WERI-Rb-1 (cell line): ENCODE measurements at regions not wholly inside any gene's neighbourhood (a gene's known extent, or its start where the extent isn't known, plus 50 kb on each side); places are given as distances from the start of the nearest gene placed in this dataset.
A peak's percentile ranks its signal among the peaks of the same experiment; 100 is the strongest.
"Not testable (repeated sequence)": the region's sequence is repeated elsewhere in the genome, so short reads cannot be mapped to it uniquely, and the experiment has no call there.

ENCODE experiments used
- DNase-seq: peaks from one replicate; pipeline ENCODE4 v3.0.0-alpha.2; 2020
- H3K27ac ChIP-seq: fragments of 250-450 bp; sonication (Bioruptor Pico); 2 replicates; pipeline ENCODE4 v1.5.1; 2020; ENCODE audit warnings: mild to moderate bottlenecking, moderate library complexity
- H3K27me3 ChIP-seq: fragments of 250-450 bp; sonication (Bioruptor Pico); 2 replicates; pipeline ENCODE4 v1.5.1; 2021; ENCODE audit warnings: mild to moderate bottlenecking, low read depth, moderate library complexity; ENCODE audit not compliant: insufficient read depth, severe bottlenecking
- H3K36me3 ChIP-seq: fragments of 250-450 bp; sonication (Bioruptor Pico); 2 replicates; pipeline ENCODE4 v1.5.1; 2020; ENCODE audit warnings: mild to moderate bottlenecking, moderate library complexity
- H3K4me3 ChIP-seq: 2 replicates; pipeline ENCODE4 v1.5.1; 2011; ENCODE audit warnings: low read depth, mild to moderate bottlenecking, control low read depth, low read length
- H3K9me3 ChIP-seq: fragments of 250-450 bp; sonication (Bioruptor Pico); 2 replicates; pipeline ENCODE4 v1.5.1; 2021; ENCODE audit warnings: mild to moderate bottlenecking, moderate library complexity; ENCODE audit not compliant: severe bottlenecking
- TF ChIP-seq, protein P1 (sequence below): IDR thresholded peaks from 2 replicates; pipeline ENCODE4 v1.5.1; 2011; ENCODE audit warnings: low read depth, mild to moderate bottlenecking, control low read depth, inconsistent platforms, low read length

DNA sequence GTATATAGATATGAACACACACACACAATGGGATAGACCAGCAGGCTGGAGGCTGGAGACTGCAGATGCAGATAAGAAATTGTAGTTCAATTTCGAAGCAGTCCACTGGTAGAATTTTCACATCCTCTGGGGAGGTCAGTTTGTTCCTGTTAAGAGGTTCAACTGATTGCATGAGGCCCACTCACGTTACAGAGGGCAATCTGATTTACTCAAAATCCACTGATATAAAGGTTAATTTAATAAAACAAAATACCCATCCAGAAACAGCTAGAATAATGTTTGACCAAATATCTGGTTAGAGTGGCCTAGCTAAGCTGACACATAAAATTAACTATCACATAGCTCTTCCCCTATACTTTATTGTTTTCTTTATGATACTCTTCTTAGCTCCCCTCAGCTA is 162.9 kb upstream of the SMIM30 start:
- no peak overlapping the region for H3K4me3 ChIP-seq
- no peak for DNase-seq
- no peaks in the 10 kb centered on the region for H3K27me3 ChIP-seq
- no peaks in the 10 kb centered on the region for H3K36me3 ChIP-seq
- H3K9me3 ChIP-seq, result no peaks in the 10 kb centered on the region
- no peak overlapping the region for H3K27ac ChIP-seq
- TF ChIP-seq, protein P1, sequence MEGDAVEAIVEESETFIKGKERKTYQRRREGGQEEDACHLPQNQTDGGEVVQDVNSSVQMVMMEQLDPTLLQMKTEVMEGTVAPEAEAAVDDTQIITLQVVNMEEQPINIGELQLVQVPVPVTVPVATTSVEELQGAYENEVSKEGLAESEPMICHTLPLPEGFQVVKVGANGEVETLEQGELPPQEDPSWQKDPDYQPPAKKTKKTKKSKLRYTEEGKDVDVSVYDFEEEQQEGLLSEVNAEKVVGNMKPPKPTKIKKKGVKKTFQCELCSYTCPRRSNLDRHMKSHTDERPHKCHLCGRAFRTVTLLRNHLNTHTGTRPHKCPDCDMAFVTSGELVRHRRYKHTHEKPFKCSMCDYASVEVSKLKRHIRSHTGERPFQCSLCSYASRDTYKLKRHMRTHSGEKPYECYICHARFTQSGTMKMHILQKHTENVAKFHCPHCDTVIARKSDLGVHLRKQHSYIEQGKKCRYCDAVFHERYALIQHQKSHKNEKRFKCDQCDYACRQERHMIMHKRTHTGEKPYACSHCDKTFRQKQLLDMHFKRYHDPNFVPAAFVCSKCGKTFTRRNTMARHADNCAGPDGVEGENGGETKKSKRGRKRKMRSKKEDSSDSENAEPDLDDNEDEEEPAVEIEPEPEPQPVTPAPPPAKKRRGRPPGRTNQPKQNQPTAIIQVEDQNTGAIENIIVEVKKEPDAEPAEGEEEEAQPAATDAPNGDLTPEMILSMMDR, result no peak

DNA sequence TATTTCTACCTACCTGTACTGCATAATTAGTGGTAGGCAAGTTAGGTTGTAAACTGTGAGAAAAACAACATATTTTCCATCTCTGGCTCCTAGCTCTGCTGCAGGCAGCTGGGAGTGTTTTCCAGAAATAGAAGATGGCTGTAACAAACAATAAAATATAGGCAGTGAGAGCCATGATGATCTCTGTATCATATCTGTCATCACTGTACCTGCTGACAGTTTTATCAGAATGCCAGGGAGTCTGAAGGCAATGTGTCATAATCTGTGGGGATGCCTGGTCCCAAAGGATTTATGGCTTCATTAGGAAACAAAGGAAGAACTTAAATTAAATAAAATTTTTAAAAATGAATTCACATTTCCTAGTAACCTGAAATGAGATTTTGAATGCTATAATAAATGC is 160.9 kb upstream of the SMIM30 start:
- TF ChIP-seq, protein P1, result no peak
- Histone ChIP-seq H3K9me3 (no peaks in the 10 kb centered on the region), H3K27me3 (no peaks in the 10 kb centered on the region), H3K27ac (no peak overlapping the region), H3K36me3 (no peaks in the 10 kb centered on the region), H3K4me3 (no peak overlapping the region)
- no peak for DNase-seq

DNA sequence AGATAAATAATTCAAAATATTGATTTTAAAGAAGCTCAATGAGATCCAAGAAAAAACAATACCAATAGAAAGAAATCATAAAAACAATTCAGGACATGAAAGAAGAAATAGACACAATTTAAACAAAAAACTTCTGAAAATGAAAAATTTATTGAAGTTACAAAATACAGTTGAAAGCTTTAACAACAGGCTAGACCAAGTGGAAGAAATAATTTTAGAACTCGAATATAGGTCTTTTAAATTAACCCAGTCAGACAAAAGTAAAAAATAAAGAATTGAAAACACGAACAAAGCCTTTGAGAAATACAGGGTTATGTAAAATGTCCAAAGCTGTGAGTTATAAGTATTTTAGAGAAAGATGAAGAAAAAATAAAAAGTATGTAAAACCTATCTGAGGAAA is 152.4 kb upstream of the SMIM30 start:
- Histone ChIP-seq H3K4me3 (no peak overlapping the region), H3K9me3 (peaks cover 7% of the 10 kb centered on the region), H3K27me3 (no peaks in the 10 kb centered on the region), H3K27ac (no peak overlapping the region), H3K36me3 (no peaks in the 10 kb centered on the region)
- no peak for DNase-seq
- TF ChIP-seq, protein P1, result no peak

DNA sequence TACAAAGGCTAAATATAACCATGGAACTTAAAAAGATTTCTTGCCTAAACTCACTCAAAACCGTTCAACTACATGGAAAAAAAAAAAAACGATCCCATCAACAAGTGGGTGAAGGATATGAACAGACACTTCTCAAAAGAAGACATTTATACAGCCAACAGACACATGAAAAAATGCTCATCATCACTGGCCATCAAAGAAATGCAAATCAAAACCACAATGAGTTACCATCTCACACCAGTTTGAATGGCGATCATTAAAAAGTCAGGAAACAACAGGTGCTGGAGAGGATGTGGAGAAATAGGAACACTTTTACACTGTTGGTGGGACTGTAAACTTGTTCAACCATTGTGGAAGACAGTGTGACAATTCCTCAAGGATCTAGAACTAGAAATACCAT is 151.2 kb upstream of the SMIM30 start:
- H3K9me3 ChIP-seq, H3K4me3 ChIP-seq, H3K27ac ChIP-seq, H3K27me3 ChIP-seq, DNase-seq, H3K36me3 ChIP-seq: not testable (repeated sequence)

DNA sequence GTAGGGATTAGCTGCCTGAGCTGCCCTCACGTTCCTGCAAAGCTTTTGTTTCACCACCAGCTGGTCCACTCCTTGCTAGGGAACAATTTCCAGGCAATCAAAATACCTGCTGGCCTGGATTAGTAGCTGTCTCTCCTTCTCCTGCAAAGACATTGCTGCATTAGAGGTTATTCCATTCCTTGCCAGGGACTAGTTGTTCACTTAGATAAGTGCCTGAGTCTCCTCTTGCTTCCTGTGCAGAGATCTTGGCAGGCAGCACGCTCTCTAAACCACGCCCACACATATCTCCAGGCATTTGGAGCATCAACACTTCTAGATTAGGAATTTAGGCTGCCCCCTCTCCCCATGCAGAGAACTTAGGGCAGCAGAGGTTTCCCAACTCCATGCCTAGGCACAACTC is 150.4 kb upstream of the SMIM30 start:
- peak; percentile 10 for DNase-seq
- Histone ChIP-seq H3K9me3 (peaks cover 7% of the 10 kb centered on the region), H3K27me3 (no peaks in the 10 kb centered on the region), H3K27ac (no peak overlapping the region), H3K4me3 (no peak overlapping the region), H3K36me3 (no peaks in the 10 kb centered on the region)
- TF ChIP-seq, protein P1, result no peak

DNA sequence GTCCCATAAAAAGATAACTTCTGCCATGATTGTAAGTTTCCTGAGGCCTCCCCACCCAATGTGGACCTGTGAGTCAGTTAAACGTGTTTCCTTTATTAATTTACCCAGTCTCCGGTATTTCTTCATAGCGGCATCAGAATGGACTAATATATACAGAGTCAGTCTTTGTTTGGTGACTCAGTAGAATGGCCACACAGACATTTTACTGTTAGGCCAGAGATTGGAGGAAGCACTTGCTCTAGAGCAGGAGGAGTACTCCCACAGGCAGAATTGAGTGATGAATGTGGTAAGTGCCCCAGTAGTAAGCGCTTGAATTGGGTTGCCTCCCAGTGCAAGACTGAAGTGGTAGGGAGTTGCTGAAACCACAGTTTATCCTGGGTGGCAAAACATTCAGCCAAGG is 149.5 kb upstream of the SMIM30 start:
- no peak overlapping the region for H3K27ac ChIP-seq
- H3K9me3 ChIP-seq, result peaks cover 7% of the 10 kb centered on the region
- no peaks in the 10 kb centered on the region for H3K36me3 ChIP-seq
- H3K4me3 ChIP-seq, result no peak overlapping the region
- H3K27me3 ChIP-seq, result no peaks in the 10 kb centered on the region
- TF ChIP-seq, protein P1, result no peak
- no peak for DNase-seq
